PC-3 (cell line): ENCODE measurements at regions not wholly inside any gene's neighbourhood (a gene's known extent, or its start where the extent isn't known, plus 50 kb on each side); places are given as distances from the start of the nearest gene placed in this dataset.

ENCODE experiments used
- ATAC-seq: fragments of 200-7000 bp; cut with Tn5 transposase; 2 replicates; pipeline ENCODE4 v1.9.1; 2020; ENCODE audit warnings: mild to moderate bottlenecking, moderate library complexity
- BruUV-seq: library from RNA; stranded (reverse); fragments of 400-500 nt; replicated peaks from 2 replicates; lab custom pipeline; 2021; lab: Mats Ljungman, UMichigan
- CTCF ChIA-PET: fragments of 300-600 bp; sonication (Branson Sonifier 250); formaldehyde crosslinking; loops from one replicate; lab custom pipeline; 2022; ENCODE audit warnings: antibody characterized with exemption; lab: Charles Lee
- POLR2A ChIA-PET: fragments of 300-600 bp; sonication (Branson Sonifier 250); formaldehyde crosslinking; loops from one replicate; lab custom pipeline; 2022; ENCODE audit warnings: antibody characterized with exemption; ENCODE audit not compliant: unreplicated experiment; lab: Charles Lee
- DNase-seq: peaks from one replicate; pipeline ENCODE4 v3.0.0-alpha.2; 2015
- H2AFZ ChIP-seq: fragments of 300-600 bp; sonication (generic); 2 replicates; pipeline ENCODE4 v1.6.0; 2016; ENCODE audit warnings: antibody characterized with exemption, low read length
- H3F3A ChIP-seq: fragments of 300-600 bp; sonication (generic); one replicate; pipeline ENCODE4 v1.6.0; 2017; ENCODE audit warnings: antibody characterized with exemption, low read length, control low read depth, mild to moderate bottlenecking; ENCODE audit not compliant: unreplicated experiment
- H3K27ac ChIP-seq: fragments of 300-600 bp; sonication (generic); 2 replicates; pipeline ENCODE4 v1.5.1; 2016; ENCODE audit warnings: mild to moderate bottlenecking, low read length
- H3K27me3 ChIP-seq: fragments of 300-600 bp; sonication (generic); 2 replicates; pipeline ENCODE4 v1.6.1; 2016; ENCODE audit warnings: low read length, mixed read lengths
- H3K36me3 ChIP-seq: fragments of 300-600 bp; sonication (generic); 2 replicates; pipeline ENCODE4 v1.6.1; 2016; ENCODE audit warnings: low read depth, mixed run types, low read length, mixed read lengths
- H3K4me1 ChIP-seq: fragments of 300-600 bp; sonication (generic); 2 replicates; pipeline ENCODE4 v1.5.1; 2016; ENCODE audit warnings: low read length; ENCODE audit not compliant: insufficient read depth
- H3K4me2 ChIP-seq: fragments of 300-600 bp; sonication (generic); 2 replicates; pipeline ENCODE4 v1.6.0; 2016; ENCODE audit warnings: low read length
- H3K4me3 ChIP-seq: fragments of 300-600 bp; sonication (generic); 2 replicates; pipeline ENCODE4 v1.5.1; 2016; ENCODE audit warnings: mild to moderate bottlenecking, low read length, mixed read lengths
- H3K79me2 ChIP-seq: fragments of 300-600 bp; sonication (generic); 2 replicates; pipeline ENCODE4 v1.6.1; 2017; ENCODE audit warnings: low read length, mixed read lengths
- H3K9ac ChIP-seq: fragments of 300-600 bp; sonication (generic); 2 replicates; pipeline ENCODE4 v1.6.0; 2016; ENCODE audit warnings: mild to moderate bottlenecking, low read length
- H3K9me2 ChIP-seq: fragments of 300-600 bp; sonication (generic); replicated peaks from 2 replicates; pipeline ENCODE4 v1.6.1; 2016; ENCODE audit warnings: mixed run types, low read length, mixed read lengths
- H3K9me3 ChIP-seq: fragments of 300-600 bp; sonication (generic); 2 replicates; pipeline ENCODE4 v1.6.1; 2016; ENCODE audit warnings: low read length, mixed read lengths
- H4K20me1 ChIP-seq: fragments of 300-600 bp; sonication (generic); 2 replicates; pipeline ENCODE4 v1.6.1; 2016; ENCODE audit warnings: low read length, mixed read lengths
- EZH2 ChIP-seq: fragments of 300-600 bp; sonication (generic); IDR thresholded peaks from one replicate; pipeline ENCODE4 v1.6.1; 2017; ENCODE audit warnings: antibody characterized with exemption, mild to moderate bottlenecking, low read length; ENCODE audit not compliant: unreplicated experiment
- EZH2phosphoT487 ChIP-seq: fragments of 300-600 bp; sonication (generic); IDR thresholded peaks from 2 replicates; pipeline ENCODE4 v1.6.1; 2018; ENCODE audit warnings: mild to moderate bottlenecking, antibody characterized with exemption, low read length, borderline replicate concordance
- intact Hi-C: fragments of 100-400 bp; cut with micrococcal nuclease; formaldehyde crosslinking; loops from 2 replicates; pipeline ENCODE4 v1.9.0; 2023
- TF ChIP-seq, protein P1 (sequence below): fragments of 300-600 bp; sonication (generic); conservative IDR thresholded peaks from 2 replicates; pipeline ENCODE4 v1.5.1; 2017; ENCODE audit warnings: antibody characterized with exemption, low read depth, mild to moderate bottlenecking, low read length

DNA sequence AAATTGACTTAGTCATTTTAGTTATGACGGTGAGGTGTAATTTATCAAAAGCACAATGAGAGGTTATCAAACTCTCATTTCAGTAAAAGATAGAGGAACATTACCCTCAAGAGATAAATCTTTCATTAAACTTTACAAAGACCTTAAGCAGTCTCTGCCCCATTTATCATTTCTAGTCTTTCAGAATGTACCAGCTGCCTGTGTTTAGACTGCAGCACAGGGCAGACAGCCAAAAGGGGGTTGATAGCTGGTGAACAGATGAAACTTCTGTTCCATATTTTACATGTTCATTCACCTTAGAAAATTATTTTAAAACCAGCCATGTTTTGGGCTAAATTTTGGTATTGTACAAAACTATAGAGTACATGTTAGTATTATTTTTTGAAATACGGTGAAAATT lies 514.6 kb upstream of the CNTN3 start:
- DNase-seq = no peak
- Histone ChIP-seq H3K4me2 (no peak overlapping the region), H3K4me1 (no peaks in the 10 kb centered on the region), H3K9ac (no peak overlapping the region), H4K20me1 (no peaks in the 10 kb centered on the region), H3K79me2 (no peaks in the 10 kb centered on the region), H3K27ac (no peak overlapping the region), H2AFZ (no peak overlapping the region), H3K4me3 (no peak overlapping the region), H3F3A (no peaks in the 10 kb centered on the region), H3K36me3 (no peaks in the 10 kb centered on the region), H3K27me3 (no peaks in the 10 kb centered on the region), H3K9me3 (peaks cover 14% of the 10 kb centered on the region), H3K9me2 (no peaks in the 10 kb centered on the region)
- TF ChIP-seq EZH2phosphoT487 (no peak), EZH2 (no peak)
- TF ChIP-seq, protein P1, sequence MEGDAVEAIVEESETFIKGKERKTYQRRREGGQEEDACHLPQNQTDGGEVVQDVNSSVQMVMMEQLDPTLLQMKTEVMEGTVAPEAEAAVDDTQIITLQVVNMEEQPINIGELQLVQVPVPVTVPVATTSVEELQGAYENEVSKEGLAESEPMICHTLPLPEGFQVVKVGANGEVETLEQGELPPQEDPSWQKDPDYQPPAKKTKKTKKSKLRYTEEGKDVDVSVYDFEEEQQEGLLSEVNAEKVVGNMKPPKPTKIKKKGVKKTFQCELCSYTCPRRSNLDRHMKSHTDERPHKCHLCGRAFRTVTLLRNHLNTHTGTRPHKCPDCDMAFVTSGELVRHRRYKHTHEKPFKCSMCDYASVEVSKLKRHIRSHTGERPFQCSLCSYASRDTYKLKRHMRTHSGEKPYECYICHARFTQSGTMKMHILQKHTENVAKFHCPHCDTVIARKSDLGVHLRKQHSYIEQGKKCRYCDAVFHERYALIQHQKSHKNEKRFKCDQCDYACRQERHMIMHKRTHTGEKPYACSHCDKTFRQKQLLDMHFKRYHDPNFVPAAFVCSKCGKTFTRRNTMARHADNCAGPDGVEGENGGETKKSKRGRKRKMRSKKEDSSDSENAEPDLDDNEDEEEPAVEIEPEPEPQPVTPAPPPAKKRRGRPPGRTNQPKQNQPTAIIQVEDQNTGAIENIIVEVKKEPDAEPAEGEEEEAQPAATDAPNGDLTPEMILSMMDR = no peak
- no peak for ATAC-seq
- ChIA-PET CTCF (no interaction called here), POLR2A (no interaction called here)
- BruUV-seq = no TSS peak
- intact Hi-C loops = no loop called here

DNA sequence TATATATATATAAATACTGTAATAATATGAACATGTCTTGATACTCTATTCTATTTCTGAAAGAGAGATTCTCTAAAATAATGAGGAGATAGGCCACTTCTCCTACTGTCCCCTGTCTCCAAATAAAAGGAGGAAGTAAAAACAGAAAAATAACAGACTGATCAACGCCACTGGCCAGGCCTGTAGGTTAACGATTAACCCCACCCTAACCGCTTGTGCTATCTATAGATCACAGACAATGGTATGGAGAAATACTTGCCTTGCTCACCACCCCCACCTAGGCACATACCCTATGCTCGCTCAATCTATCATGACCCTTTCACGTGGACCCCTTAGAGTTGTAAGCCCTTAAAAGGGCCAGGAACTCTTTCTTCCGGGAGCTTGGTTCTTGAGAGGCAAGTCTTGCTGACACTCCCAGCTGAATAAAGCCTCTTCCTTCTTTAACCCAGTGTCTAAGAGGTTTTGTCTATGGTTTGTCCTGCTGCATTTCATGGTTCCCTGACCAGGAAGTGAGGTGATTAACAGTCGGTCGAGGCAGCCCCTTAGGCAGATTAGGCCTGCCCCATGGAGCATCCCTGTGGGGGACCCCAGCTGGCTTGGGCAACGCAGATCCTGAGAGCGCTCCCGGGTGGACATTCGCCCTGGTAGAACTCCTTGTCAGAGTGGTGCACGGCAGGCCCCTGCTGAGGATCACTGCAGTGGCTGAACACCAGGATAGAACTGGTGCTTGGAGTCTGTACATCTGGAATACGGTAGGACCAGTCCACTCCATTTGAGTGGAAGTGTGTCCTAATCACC lies 521.8 kb upstream of the CNTN3 start:
- no peaks in the 10 kb centered on the region for H3K9me2 ChIP-seq
- no peaks in the 10 kb centered on the region for H3K4me1 ChIP-seq
- no peak for TF ChIP-seq EZH2phosphoT487
- TF ChIP-seq, protein P1 = no peak
- no peak for TF ChIP-seq EZH2
- H3K4me3 ChIP-seq = no peak overlapping the region
- peaks cover 5% of the 10 kb centered on the region; the same call in 1 of the 2 replicates for H3K9me3 ChIP-seq
- intact Hi-C loops = no loop called here
- no peaks in the 10 kb centered on the region for H3K27me3 ChIP-seq
- H3K4me2 ChIP-seq = no peak overlapping the region
- no TSS peak for BruUV-seq
- H3K27ac ChIP-seq = no peak overlapping the region
- H3K36me3 ChIP-seq = no peaks in the 10 kb centered on the region
- no peak overlapping the region for H3K9ac ChIP-seq
- no peaks in the 10 kb centered on the region for H3K79me2 ChIP-seq
- H4K20me1 ChIP-seq = no peaks in the 10 kb centered on the region
- H3F3A ChIP-seq = no peaks in the 10 kb centered on the region
- DNase-seq (no peak), ATAC-seq (no peak)
- POLR2A ChIA-PET = no interaction called here
- no peak overlapping the region for H2AFZ ChIP-seq
- CTCF ChIA-PET = no interaction called here

DNA sequence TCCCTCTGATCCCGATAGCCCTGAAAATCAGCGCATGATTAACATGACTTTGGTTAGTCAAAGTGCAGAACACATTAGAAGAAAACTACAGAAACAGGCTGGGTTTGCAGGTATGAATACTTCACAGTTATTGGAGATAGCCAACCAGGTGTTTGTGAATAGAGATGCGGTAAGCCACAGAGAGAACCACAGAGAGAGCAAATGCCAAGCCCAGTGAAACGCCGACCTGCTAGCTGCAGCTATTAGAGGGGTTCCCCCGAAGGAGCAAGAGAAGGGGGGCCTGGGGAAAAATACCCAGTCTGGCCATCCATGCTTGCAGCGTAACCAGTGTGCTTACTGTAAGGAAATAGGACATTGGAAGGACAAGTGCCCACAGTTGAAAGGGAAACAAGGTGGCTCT lies 523.9 kb upstream of the CNTN3 start:
- no peak overlapping the region for H3K9ac ChIP-seq
- H4K20me1 ChIP-seq = no peaks in the 10 kb centered on the region
- H3K9me3 ChIP-seq = peaks cover 5% of the 10 kb centered on the region; the same call in 1 of the 2 replicates
- H3K4me3 ChIP-seq = no peak overlapping the region
- CTCF ChIA-PET = no interaction called here
- H3K9me2 ChIP-seq = no peaks in the 10 kb centered on the region
- H3K36me3 ChIP-seq = no peaks in the 10 kb centered on the region
- no peak for ATAC-seq
- no peaks in the 10 kb centered on the region for H3K79me2 ChIP-seq
- no peak for DNase-seq
- no peaks in the 10 kb centered on the region for H3K4me1 ChIP-seq
- H3K4me2 ChIP-seq = no peak overlapping the region
- H3F3A ChIP-seq = no peaks in the 10 kb centered on the region
- H2AFZ ChIP-seq = no peak overlapping the region
- H3K27me3 ChIP-seq = no peaks in the 10 kb centered on the region
- intact Hi-C loops = no loop called here
- no TSS peak for BruUV-seq
- no peak overlapping the region for H3K27ac ChIP-seq
- TF ChIP-seq, protein P1 = no peak
- TF ChIP-seq EZH2phosphoT487 = no peak
- TF ChIP-seq EZH2 = no peak
- POLR2A ChIA-PET = no interaction called here
